Nephron progenitor cell (in vitro differentiated cells): ENCODE measurements at regions not wholly inside any gene's neighbourhood (a gene's known extent, or its start where the extent isn't known, plus 50 kb on each side); places are given as distances from the start of the nearest gene placed in this dataset.

Source experiments
- DNase-seq: peaks from one replicate; pipeline ENCODE4 v3.0.0; 2021
- H3K27ac Mint-ChIP-seq: 2 replicates; pipeline ENCODE4 v1.8.0; 2021; ENCODE audit warnings: mild to moderate bottlenecking, moderate library complexity, mixed read lengths
- H3K27me3 Mint-ChIP-seq: 2 replicates; pipeline ENCODE4 v1.8.0; 2021; ENCODE audit warnings: mild to moderate bottlenecking, low read depth, mixed read lengths; ENCODE audit not compliant: poor library complexity
- H3K36me3 Mint-ChIP-seq: 2 replicates; pipeline ENCODE4 v1.8.0; 2021; ENCODE audit warnings: low read depth, mixed read lengths
- H3K4me1 Mint-ChIP-seq: 2 replicates; pipeline ENCODE4 v1.8.0; 2021; ENCODE audit warnings: mixed read lengths
- H3K4me3 Mint-ChIP-seq: 2 replicates; pipeline ENCODE4 v1.8.0; 2021; ENCODE audit warnings: mild to moderate bottlenecking, moderate library complexity, mixed read lengths
- H3K9me3 Mint-ChIP-seq: 2 replicates; pipeline ENCODE4 v1.8.0; 2021; ENCODE audit warnings: mild to moderate bottlenecking, moderate library complexity, mixed read lengths
- CTCF ChIP-seq: fragments of 200-600 bp; sonication (generic); IDR thresholded peaks from 2 replicates; pipeline ENCODE4 v1.5.0; 2021; ENCODE audit warnings: antibody characterized with exemption

GRCh38 chr4:141410839-141411238 lies 190.1 kb downstream of the ZNF330 start:
- no peak overlapping the region for H3K27ac Mint-ChIP-seq
- H3K4me1 Mint-ChIP-seq = peaks cover 8% of the 10 kb centered on the region
- H3K36me3 Mint-ChIP-seq = no peaks in the 10 kb centered on the region
- peaks cover 9% of the 10 kb centered on the region for H3K27me3 Mint-ChIP-seq
- no peak for TF ChIP-seq CTCF
- H3K9me3 Mint-ChIP-seq = no peaks in the 10 kb centered on the region
- DNase-seq = no peak
- H3K4me3 Mint-ChIP-seq = no peak overlapping the region

GRCh38 chr4:141411936-141412335 lies 191.2 kb downstream of the ZNF330 start:
- H3K36me3 Mint-ChIP-seq = no peaks in the 10 kb centered on the region
- H3K27ac Mint-ChIP-seq = no peak overlapping the region
- no peaks in the 10 kb centered on the region for H3K9me3 Mint-ChIP-seq
- no peak for DNase-seq
- peaks cover 9% of the 10 kb centered on the region for H3K27me3 Mint-ChIP-seq
- H3K4me1 Mint-ChIP-seq = peaks cover 19% of the 10 kb centered on the region
- no peak for TF ChIP-seq CTCF
- no peak overlapping the region for H3K4me3 Mint-ChIP-seq

- no peaks in the 10 kb centered on the region for H3K9me3 Mint-ChIP-seq
- no peak for DNase-seq
- TF ChIP-seq CTCF = no peak
- H3K36me3 Mint-ChIP-seq = no peaks in the 10 kb centered on the region
- no peak overlapping the region for H3K27ac Mint-ChIP-seq
- H3K4me1 Mint-ChIP-seq = peaks cover 25% of the 10 kb centered on the region
- no peak overlapping the region for H3K4me3 Mint-ChIP-seq
- H3K27me3 Mint-ChIP-seq = peaks cover 9% of the 10 kb centered on the region
Observed at GRCh38 chr4:141413366-141413765, 192.7 kb downstream of the ZNF330 start.

GRCh38 chr4:141415651-141416050 lies 195.0 kb downstream of the ZNF330 start:
- TF ChIP-seq CTCF = no peak
- no peak for DNase-seq
- Mint-ChIP-seq H3K4me3 (no peak overlapping the region), H3K36me3 (no peaks in the 10 kb centered on the region), H3K4me1 (peaks cover 25% of the 10 kb centered on the region), H3K27me3 (peaks cover 9% of the 10 kb centered on the region), H3K9me3 (peaks cover 6% of the 10 kb centered on the region), H3K27ac (no peak overlapping the region)

GRCh38 chr4:141416219-141416618 lies 195.5 kb downstream of the ZNF330 start:
- H3K27ac Mint-ChIP-seq = no peak overlapping the region
- DNase-seq = peak; percentile 13
- H3K27me3 Mint-ChIP-seq = peaks cover 9% of the 10 kb centered on the region
- H3K4me3 Mint-ChIP-seq = no peak overlapping the region
- no peaks in the 10 kb centered on the region for H3K36me3 Mint-ChIP-seq
- no peak for TF ChIP-seq CTCF
- H3K4me1 Mint-ChIP-seq = peaks cover 25% of the 10 kb centered on the region
- peaks cover 10% of the 10 kb centered on the region for H3K9me3 Mint-ChIP-seq

- peaks cover 25% of the 10 kb centered on the region for H3K4me1 Mint-ChIP-seq
- no peak for TF ChIP-seq CTCF
- no peak overlapping the region for H3K27ac Mint-ChIP-seq
- H3K4me3 Mint-ChIP-seq = no peak overlapping the region
- H3K36me3 Mint-ChIP-seq = no peaks in the 10 kb centered on the region
- H3K9me3 Mint-ChIP-seq = peaks cover 10% of the 10 kb centered on the region
- peak; percentile 5 for DNase-seq
- H3K27me3 Mint-ChIP-seq = peaks cover 9% of the 10 kb centered on the region
Observed at GRCh38 chr4:141416677-141417363, 196.1 kb downstream of the ZNF330 start.
